A549 (cell line): ENCODE measurements at regions not wholly inside any gene's neighbourhood (a gene's known extent, or its start where the extent isn't known, plus 50 kb on each side); places are given as distances from the start of the nearest gene placed in this dataset.
A peak's percentile ranks its signal among the peaks of the same experiment; 100 is the strongest.

Source experiments
- ATAC-seq, 2 experiments: fragments of 200-7000 bp in 1 of 2; fragments of >200 bp in 1 of 2; cut with Nextera tagmentation in 1 of 2; cut with Tn5 transposase in 1 of 2; 3 replicates each; pipeline versions ENCODE4 v1.8.0 to v1.9.1; 2018 to 2020; ENCODE audit warnings: mild to moderate bottlenecking in 1 of 2, moderate library complexity in 1 of 2
- CTCF ChIA-PET: fragments of 300-600 bp; sonication (Branson Sonifier 250); formaldehyde crosslinking; extraction: SDS; loops from one replicate; lab custom pipeline; 2021; ENCODE audit warnings: antibody characterized with exemption, inconsistent platforms; lab: Yijun Ruan, JAX
- POLR2A ChIA-PET: fragments of 350-600 bp; formaldehyde crosslinking; extraction: SDS; loops from one replicate; lab custom pipeline; 2021; ENCODE audit warnings: antibody characterized with exemption, inconsistent platforms; lab: Yijun Ruan, JAX
- DNase-seq, 2 experiments: peaks; one replicate each; pipeline versions ENCODE4 v3.0.0 to v3.0.0-alpha.2; 2011 to 2016; ENCODE audit warnings: low read depth in 1 of 2, low spot score in 1 of 2
- FAIRE-seq: peaks from 2 replicates; lab custom pipeline; 2011; peaks lifted over from hg19 to GRCh38; lab: Jason Lieb, UNC
- H3K27ac ChIP-seq, 2 experiments: fragments of >200 bp; sonication (Bioruptor Twin); formaldehyde crosslinking; 3 replicates each; pipeline ENCODE4 v1.5.1; 2016 to 2017
- H3K4me1 ChIP-seq: fragments of >200 bp; sonication (Bioruptor Twin); formaldehyde crosslinking; 3 replicates; pipeline ENCODE4 v1.6.1; 2016
- H3K4me2 ChIP-seq: fragments of >200 bp; sonication (Bioruptor Twin); formaldehyde crosslinking; 3 replicates; pipeline ENCODE4 v1.6.1; 2016
- H3K4me3 ChIP-seq: fragments of >200 bp; sonication (Bioruptor Twin); formaldehyde crosslinking; 3 replicates; pipeline ENCODE4 v1.5.1; 2016
- H3K9me3 ChIP-seq: fragments of >200 bp; sonication (Bioruptor Twin); formaldehyde crosslinking; 3 replicates; pipeline ENCODE4 v1.6.1; 2016
- ATOH8 ChIP-seq: fragments of 250-450 bp; sonication (Bioruptor Pico); IDR thresholded peaks from 2 replicates; pipeline ENCODE4 v1.5.0; 2020; ENCODE audit warnings: low read depth, mild to moderate bottlenecking, moderate library complexity
- BCL3 ChIP-seq: fragments of >200 bp; sonication (Bioruptor Twin); formaldehyde crosslinking; IDR thresholded peaks from 3 replicates; pipeline ENCODE4 v1.6.1; 2016
- CEBPB ChIP-seq, 2 experiments: fragments of >200 bp in 1 of 2; sonication (Bioruptor Twin) in 1 of 2; formaldehyde crosslinking in 1 of 2; IDR thresholded peaks; 2 replicates each; pipeline ENCODE4 v1.6.1; 2012 to 2016
- CHD2 ChIP-seq: fragments of 150-350 bp; IDR thresholded peaks from 2 replicates; pipeline ENCODE4 v1.6.1; 2014; ENCODE audit warnings: low read length; ENCODE audit not compliant: partially characterized antibody
- E2F6 ChIP-seq: IDR thresholded peaks from 2 replicates; pipeline ENCODE4 v1.6.1; 2012; ENCODE audit warnings: low read depth, borderline replicate concordance
- ELK1 ChIP-seq: fragments of 150-350 bp; IDR thresholded peaks from 2 replicates; pipeline ENCODE4 v1.6.1; 2014; ENCODE audit warnings: low read depth, mild to moderate bottlenecking, low read length
- EP300 ChIP-seq, 2 experiments: fragments of >200 bp; sonication (Bioruptor Twin); formaldehyde crosslinking; IDR thresholded peaks; 2 replicates in 1 of 2; 3 replicates in 1 of 2; pipeline ENCODE4 v1.6.1; 2016 to 2017
- ESRRA ChIP-seq: fragments of 150-350 bp; IDR thresholded peaks from 2 replicates; pipeline ENCODE4 v1.6.1; 2014; ENCODE audit warnings: mild to moderate bottlenecking, low read length, borderline replicate concordance
- FOSB ChIP-seq: fragments of 250-450 bp; sonication (Bioruptor Pico); IDR thresholded peaks from 2 replicates; pipeline ENCODE4 v1.5.0; 2020; ENCODE audit warnings: mild to moderate bottlenecking, moderate library complexity
- FOSL2 ChIP-seq, 2 experiments: fragments of 450-650 bp in 1 of 2; fragments of >200 bp in 1 of 2; sonication (Bioruptor Twin) in 1 of 2; formaldehyde crosslinking; IDR thresholded peaks; 2 replicates each; pipeline versions ENCODE4 v1.5.0 to v1.6.1; 2016 to 2020; ENCODE audit warnings: mild to moderate bottlenecking in 1 of 2, moderate library complexity in 1 of 2
- HEYL ChIP-seq: fragments of 250-450 bp; sonication (Bioruptor Pico); IDR thresholded peaks from 2 replicates; pipeline ENCODE4 v1.8.0; 2021; ENCODE audit warnings: mild to moderate bottlenecking, moderate library complexity
- HOXA7 ChIP-seq: fragments of 250-450 bp; sonication (Bioruptor Pico); IDR thresholded peaks from 2 replicates; pipeline ENCODE4 v1.5.0; 2020; ENCODE audit warnings: mild to moderate bottlenecking, moderate library complexity
- HOXB5 ChIP-seq: fragments of 250-450 bp; sonication (Bioruptor Pico); IDR thresholded peaks from 2 replicates; pipeline ENCODE4 v1.5.0; 2020; ENCODE audit warnings: mild to moderate bottlenecking, moderate library complexity
- KDM1A ChIP-seq: fragments of 200-600 bp; sonication (generic); IDR thresholded peaks from 2 replicates; pipeline ENCODE4 v1.6.1; 2016; ENCODE audit warnings: low read depth, mild to moderate bottlenecking
- KDM5A ChIP-seq: fragments of 200-600 bp; sonication (generic); IDR thresholded peaks from 2 replicates; pipeline ENCODE4 v1.6.1; 2016; ENCODE audit warnings: antibody characterized with exemption, mild to moderate bottlenecking
- MAX ChIP-seq: IDR thresholded peaks from 2 replicates; pipeline ENCODE4 v1.6.1; 2012
- MYC ChIP-seq: IDR thresholded peaks from 2 replicates; pipeline ENCODE4 v1.6.1; 2012; ENCODE audit warnings: mild to moderate bottlenecking, inconsistent platforms, low read length, improper control_type of control experiment, borderline replicate concordance
- PBX3 ChIP-seq: IDR thresholded peaks from 2 replicates; pipeline ENCODE4 v1.6.1; 2012
- PHF8 ChIP-seq: fragments of 200-600 bp; sonication (generic); IDR thresholded peaks from 2 replicates; pipeline ENCODE4 v1.6.1; 2016; ENCODE audit warnings: low read depth, mild to moderate bottlenecking, antibody characterized with exemption, moderate library complexity, borderline replicate concordance
- POLR2A ChIP-seq: IDR thresholded peaks from 2 replicates; pipeline ENCODE4 v1.6.1; 2012; ENCODE audit warnings: mild to moderate bottlenecking, low read length
- POLR2AphosphoS2 ChIP-seq: conservative IDR thresholded peaks from 2 replicates; pipeline ENCODE4 v1.6.1; 2012; ENCODE audit warnings: low read length, improper control_type of control experiment, inconsistent platforms
- RNF2 ChIP-seq: fragments of 200-600 bp; sonication (generic); IDR thresholded peaks from 2 replicates; pipeline ENCODE4 v1.6.1; 2016; ENCODE audit warnings: low read depth, mild to moderate bottlenecking, antibody characterized with exemption, moderate library complexity, borderline replicate concordance
- TFCP2L1 ChIP-seq: fragments of 250-450 bp; sonication (Bioruptor Pico); IDR thresholded peaks from 2 replicates; pipeline ENCODE4 v1.5.0; 2021; ENCODE audit warnings: mild to moderate bottlenecking
- TP53 ChIP-seq: fragments of 250-450 bp; sonication (Bioruptor Pico); IDR thresholded peaks from 2 replicates; pipeline ENCODE4 v1.5.0; 2021; ENCODE audit warnings: mild to moderate bottlenecking, moderate library complexity
- USF2 ChIP-seq: fragments of 450-650 bp; IDR thresholded peaks from 2 replicates; pipeline ENCODE4 v1.6.1; 2014; ENCODE audit warnings: antibody characterized with exemption
- ZC3H11A ChIP-seq: fragments of 450-650 bp; IDR thresholded peaks from 2 replicates; pipeline ENCODE4 v1.6.1; 2014; ENCODE audit warnings: antibody characterized with exemption, mild to moderate bottlenecking
- ZNF302 ChIP-seq: fragments of 250-450 bp; sonication (Bioruptor Pico); IDR thresholded peaks from 2 replicates; pipeline ENCODE4 v1.9.0; 2021; ENCODE audit warnings: inconsistent platforms, mild to moderate bottlenecking, moderate library complexity
- whole genome bisulfite sequencing: methylation state at CpG from one replicate; pipeline ENCODE4 v1.1.6; 2017; ENCODE audit errors: missing lambda C conversion rate; 5-methylcytosine and 5-hydroxymethylcytosine counted together

GRCh38 chr2:234366891-234367290 is 130.0 kb downstream of the ARL4C start:
- FAIRE-seq, result no peak
- ChIA-PET POLR2A (no interaction called here), CTCF (interaction anchor here (1.1 kb wide), 1 partner anchor 77 kb away, joined by 3 read pairs; no protein-coding TSS in a partner anchor)
- Histone ChIP-seq H3K27ac (peak overlapping the region; percentile 91 to 95), H3K9me3 (no peaks in the 10 kb centered on the region), H3K4me2 (peak overlapping the region; percentile 62), H3K4me1 (peaks cover 96% of the 10 kb centered on the region), H3K4me3 (no peak overlapping the region)
- DNase-seq, result no peak
- 72% methylated on average over 2 of the region's 2 CpGs for WGBS
- TF ChIP-seq POLR2AphosphoS2 (no peak), MAX (0 out of 2 replicates have a peak, but pooled peaks have one; percentile 17), TP53 (CRISPR knock-in tag) (no peak), E2F6 (no peak), HOXB5 (CRISPR knock-in tag) (no peak), KDM5A (no peak), ELK1 (no peak), PHF8 (no peak), ZNF302 (CRISPR knock-in tag) (no peak), CEBPB (IDR thresholded peaks at IDR 0.05) (peak; percentile 70 to 86; a peak in 3 of 4 replicates), EP300 (IDR thresholded peaks at IDR 0.05) (no peak), POLR2A (no peak), PBX3 (no peak), ATOH8 (no peak), FOSB (CRISPR knock-in tag) (no peak), USF2 (no peak), MYC (no peak)
- ATAC-seq, result no peak

DNA sequence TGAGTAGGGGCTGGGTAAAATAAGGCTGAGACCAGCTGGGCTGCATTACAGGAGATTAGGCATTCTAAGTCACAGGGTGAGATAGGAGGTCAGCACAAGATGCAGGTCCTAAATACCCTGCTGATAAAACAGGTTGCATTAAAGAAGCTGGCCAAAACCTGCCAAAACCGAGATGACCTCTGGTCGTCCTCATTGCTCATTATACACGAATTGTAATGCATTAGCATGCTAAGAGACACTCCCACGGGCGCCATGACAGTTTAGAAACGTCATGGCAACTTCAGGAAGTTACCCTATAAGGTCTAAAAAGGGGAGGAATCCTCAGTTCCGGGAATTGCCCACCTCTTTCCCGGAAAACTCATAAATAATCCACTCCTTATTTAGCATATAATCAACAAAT is 132.2 kb downstream of the ARL4C start:
- no peak for ATAC-seq
- H3K4me1 ChIP-seq, result peaks cover 93% of the 10 kb centered on the region
- peak overlapping the region; percentile 82 for H3K4me2 ChIP-seq
- no peak for FAIRE-seq
- no peak for TF ChIP-seq FOSL2 (IDR thresholded peaks at IDR 0.05)
- TF ChIP-seq FOSL2 (CRISPR knock-in tag; IDR thresholded peaks at IDR 0.05), result no peak
- no peak for TF ChIP-seq HEYL (CRISPR knock-in tag)
- TF ChIP-seq ZC3H11A, result no peak
- no peak for TF ChIP-seq ESRRA
- TF ChIP-seq TFCP2L1 (CRISPR knock-in tag), result no peak
- TF ChIP-seq RNF2, result no peak
- no peak for TF ChIP-seq HOXA7 (CRISPR knock-in tag)
- TF ChIP-seq BCL3, result no peak
- TF ChIP-seq KDM1A, result no peak
- TF ChIP-seq CHD2, result no peak
- DNase-seq, result no peak
- peak overlapping the region; percentile 91 to 95 for H3K27ac ChIP-seq
- POLR2A ChIA-PET, result no interaction called here
- WGBS, result 82% methylated on average over 8 of the region's 8 CpGs
- CTCF ChIA-PET, result no interaction called here
- H3K4me3 ChIP-seq, result no peak overlapping the region
- no peaks in the 10 kb centered on the region; the same call in 2 of the 3 replicates for H3K9me3 ChIP-seq
